22Rv1 (cell line): ENCODE measurements at regions not wholly inside any gene's neighbourhood (a gene's known extent, or its start where the extent isn't known, plus 50 kb on each side); places are given as distances from the start of the nearest gene placed in this dataset.

Experiments used
- ZFX ChIP-seq: fragments of 450-650 bp; IDR thresholded peaks from 2 replicates; pipeline ENCODE4 v1.6.1; 2017; ENCODE audit warnings: antibody characterized with exemption, borderline replicate concordance
- TF ChIP-seq, protein P1 (sequence below): fragments of 450-650 bp; IDR thresholded peaks from 2 replicates; pipeline ENCODE4 v1.5.1; 2017; ENCODE audit warnings: mild to moderate bottlenecking

- TF ChIP-seq, protein P1, sequence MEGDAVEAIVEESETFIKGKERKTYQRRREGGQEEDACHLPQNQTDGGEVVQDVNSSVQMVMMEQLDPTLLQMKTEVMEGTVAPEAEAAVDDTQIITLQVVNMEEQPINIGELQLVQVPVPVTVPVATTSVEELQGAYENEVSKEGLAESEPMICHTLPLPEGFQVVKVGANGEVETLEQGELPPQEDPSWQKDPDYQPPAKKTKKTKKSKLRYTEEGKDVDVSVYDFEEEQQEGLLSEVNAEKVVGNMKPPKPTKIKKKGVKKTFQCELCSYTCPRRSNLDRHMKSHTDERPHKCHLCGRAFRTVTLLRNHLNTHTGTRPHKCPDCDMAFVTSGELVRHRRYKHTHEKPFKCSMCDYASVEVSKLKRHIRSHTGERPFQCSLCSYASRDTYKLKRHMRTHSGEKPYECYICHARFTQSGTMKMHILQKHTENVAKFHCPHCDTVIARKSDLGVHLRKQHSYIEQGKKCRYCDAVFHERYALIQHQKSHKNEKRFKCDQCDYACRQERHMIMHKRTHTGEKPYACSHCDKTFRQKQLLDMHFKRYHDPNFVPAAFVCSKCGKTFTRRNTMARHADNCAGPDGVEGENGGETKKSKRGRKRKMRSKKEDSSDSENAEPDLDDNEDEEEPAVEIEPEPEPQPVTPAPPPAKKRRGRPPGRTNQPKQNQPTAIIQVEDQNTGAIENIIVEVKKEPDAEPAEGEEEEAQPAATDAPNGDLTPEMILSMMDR: no peak
- TF ChIP-seq ZFX: no peak
Measured at GRCh38 chr6:88371480-88371879, 205.3 kb upstream of the CNR1 start.
